Loucy (cell line): ENCODE measurements at regions not wholly inside any gene's neighbourhood (a gene's known extent, or its start where the extent isn't known, plus 50 kb on each side); places are given as distances from the start of the nearest gene placed in this dataset.

Experiments used
- EZH2phosphoT487 ChIP-seq: fragments of 200-600 bp; IDR thresholded peaks from 2 replicates; pipeline ENCODE4 v1.6.1; 2018; ENCODE audit warnings: antibody characterized with exemption, mild to moderate bottlenecking, moderate library complexity, borderline replicate concordance
- TF ChIP-seq, protein P1 (sequence below): fragments of 200-600 bp; sonication (generic); conservative IDR thresholded peaks from 2 replicates; pipeline ENCODE4 v1.5.1; 2014; ENCODE audit warnings: mild to moderate bottlenecking, antibody characterized with exemption, low read length

DNA sequence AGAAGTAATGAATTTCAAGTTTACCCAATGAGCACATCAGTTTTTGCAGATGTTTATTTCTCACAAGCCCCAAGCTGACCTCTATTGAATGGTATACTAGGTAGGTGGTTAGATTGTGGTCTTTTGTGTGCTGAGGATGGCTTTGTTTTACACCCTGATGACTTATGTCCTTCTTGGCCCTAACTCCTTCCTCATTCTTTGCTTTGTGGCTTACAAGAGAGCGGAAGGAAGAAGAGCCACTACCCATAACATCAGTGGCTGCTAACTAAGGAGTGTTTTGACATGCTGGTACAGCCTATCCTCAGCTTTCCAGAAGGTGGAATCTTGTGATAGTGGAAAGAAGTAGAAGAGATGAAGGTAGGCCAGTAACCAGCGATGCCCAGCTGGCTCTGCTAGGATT is 85.7 kb upstream of the NTRK2 start:
- TF ChIP-seq, protein P1, sequence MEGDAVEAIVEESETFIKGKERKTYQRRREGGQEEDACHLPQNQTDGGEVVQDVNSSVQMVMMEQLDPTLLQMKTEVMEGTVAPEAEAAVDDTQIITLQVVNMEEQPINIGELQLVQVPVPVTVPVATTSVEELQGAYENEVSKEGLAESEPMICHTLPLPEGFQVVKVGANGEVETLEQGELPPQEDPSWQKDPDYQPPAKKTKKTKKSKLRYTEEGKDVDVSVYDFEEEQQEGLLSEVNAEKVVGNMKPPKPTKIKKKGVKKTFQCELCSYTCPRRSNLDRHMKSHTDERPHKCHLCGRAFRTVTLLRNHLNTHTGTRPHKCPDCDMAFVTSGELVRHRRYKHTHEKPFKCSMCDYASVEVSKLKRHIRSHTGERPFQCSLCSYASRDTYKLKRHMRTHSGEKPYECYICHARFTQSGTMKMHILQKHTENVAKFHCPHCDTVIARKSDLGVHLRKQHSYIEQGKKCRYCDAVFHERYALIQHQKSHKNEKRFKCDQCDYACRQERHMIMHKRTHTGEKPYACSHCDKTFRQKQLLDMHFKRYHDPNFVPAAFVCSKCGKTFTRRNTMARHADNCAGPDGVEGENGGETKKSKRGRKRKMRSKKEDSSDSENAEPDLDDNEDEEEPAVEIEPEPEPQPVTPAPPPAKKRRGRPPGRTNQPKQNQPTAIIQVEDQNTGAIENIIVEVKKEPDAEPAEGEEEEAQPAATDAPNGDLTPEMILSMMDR: no peak
- no peak for TF ChIP-seq EZH2phosphoT487
